Stimulated activated CD8-positive, alpha-beta memory T cell treated with anti-CD3 and anti-CD28 coated beads, Interleukin-2, amount 100 ng/mL, for 1 hour (primary cell): ENCODE measurements at regions not wholly inside any gene's neighbourhood (a gene's known extent, or its start where the extent isn't known, plus 50 kb on each side); places are given as distances from the start of the nearest gene placed in this dataset.

Experiments
- DNase-seq, 2 donors: peaks; one replicate each; pipeline ENCODE4 v3.0.0-alpha.2; 2020; ENCODE audit warnings: low read depth in 2 of 2

DNA sequence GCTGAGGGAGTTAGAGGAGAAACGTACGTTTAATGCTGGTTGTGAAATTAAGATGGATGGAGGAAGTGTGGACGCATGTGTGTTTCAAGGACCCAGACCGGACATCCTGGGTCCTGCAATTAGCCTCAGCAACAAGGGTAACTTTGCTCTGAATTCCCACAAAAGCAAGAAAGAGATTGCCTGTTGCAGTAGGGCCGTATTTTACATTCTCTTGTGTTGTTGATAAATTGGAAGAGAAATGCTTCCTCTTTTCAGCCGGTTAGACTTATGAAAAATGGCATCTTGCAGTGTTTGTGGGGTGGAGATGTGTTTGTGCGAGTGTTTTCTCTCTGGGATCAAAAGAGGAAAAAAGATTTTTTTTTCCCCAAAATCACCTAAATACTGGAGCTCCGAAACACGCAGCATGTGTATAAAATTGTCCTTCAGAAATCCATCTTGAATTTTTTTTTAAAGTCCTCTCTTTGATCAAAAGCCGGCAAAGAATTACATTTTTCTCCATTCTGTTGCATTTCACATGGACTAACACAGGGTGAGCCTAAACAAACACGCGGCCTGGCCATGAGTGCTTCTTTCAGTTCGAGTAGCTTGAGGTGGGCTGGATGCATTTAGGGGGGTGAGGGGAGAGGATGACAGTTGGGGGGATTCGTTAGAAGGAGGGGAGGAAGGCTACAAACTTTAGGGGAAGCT is 251.6 kb downstream of the C16orf95 start:
- no peak for DNase-seq

DNA sequence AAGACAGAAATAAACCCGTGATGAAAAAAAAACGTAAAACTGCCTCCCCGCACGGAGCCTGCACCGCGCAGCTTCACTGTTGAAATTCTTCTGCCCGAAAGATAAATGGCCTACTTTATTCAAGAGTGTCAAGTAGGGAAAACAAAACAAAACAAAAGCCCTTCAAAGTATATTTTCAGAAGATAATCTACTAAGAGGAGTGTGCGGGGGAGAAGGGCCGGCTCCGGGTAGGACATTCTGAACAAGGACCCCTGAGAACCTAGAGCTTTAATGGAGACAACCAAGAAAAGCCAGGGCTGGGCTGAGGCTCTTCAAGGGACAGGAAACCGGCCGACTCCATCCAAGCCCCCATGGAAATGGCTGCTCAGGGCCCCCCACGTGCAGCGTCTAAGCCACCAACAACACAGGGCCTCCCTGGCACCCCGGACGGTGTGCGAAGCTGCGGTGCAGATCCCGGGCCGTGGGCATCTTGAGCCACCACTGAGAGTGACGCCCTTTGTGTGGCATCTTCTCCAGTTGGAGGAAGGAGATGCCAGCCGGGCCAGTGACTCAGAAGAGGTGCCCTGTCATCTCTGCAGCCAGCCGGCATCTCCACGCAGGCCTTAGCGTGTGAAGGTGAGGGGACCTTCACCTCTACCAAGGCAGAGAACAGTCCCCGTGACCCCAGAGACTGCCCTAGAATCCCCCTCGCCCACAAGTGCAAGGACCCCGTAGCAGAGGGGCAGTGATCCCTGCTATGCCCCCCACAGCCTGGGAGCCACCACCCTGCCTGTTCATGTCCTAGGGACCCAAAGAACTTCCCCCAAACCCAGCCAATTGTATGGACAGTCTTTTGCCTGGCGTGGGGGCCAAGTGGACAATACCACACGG is 250.8 kb downstream of the C16orf95 start:
- no peak for DNase-seq

DNA sequence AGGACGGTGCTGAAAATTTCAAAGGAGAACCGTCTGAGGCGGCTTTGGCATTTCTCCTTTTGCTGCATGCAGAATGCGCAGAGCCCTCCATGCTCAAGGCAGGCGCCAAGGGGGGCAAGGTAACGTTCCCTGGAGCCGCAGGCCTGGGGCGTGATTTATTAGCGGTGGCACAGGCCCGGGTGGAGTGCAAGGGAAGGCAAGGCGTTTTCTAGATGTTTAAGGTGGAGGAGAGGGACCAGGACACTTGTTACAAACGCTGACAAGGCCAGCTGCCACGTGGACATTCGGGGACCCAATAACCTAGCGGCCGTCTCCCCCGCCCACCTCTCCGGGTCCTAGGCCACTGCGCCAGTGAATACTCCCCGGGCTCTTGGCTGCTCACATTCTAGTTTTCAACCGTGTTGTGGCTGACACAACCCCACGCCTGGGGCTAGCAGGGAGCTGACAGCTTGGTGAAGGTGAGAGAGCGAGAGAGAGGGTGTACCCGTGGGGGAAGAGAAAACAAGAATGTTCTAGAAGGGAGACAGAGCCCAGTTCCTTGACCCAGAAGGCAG is 250.1 kb downstream of the C16orf95 start:
- no peak for DNase-seq

DNA sequence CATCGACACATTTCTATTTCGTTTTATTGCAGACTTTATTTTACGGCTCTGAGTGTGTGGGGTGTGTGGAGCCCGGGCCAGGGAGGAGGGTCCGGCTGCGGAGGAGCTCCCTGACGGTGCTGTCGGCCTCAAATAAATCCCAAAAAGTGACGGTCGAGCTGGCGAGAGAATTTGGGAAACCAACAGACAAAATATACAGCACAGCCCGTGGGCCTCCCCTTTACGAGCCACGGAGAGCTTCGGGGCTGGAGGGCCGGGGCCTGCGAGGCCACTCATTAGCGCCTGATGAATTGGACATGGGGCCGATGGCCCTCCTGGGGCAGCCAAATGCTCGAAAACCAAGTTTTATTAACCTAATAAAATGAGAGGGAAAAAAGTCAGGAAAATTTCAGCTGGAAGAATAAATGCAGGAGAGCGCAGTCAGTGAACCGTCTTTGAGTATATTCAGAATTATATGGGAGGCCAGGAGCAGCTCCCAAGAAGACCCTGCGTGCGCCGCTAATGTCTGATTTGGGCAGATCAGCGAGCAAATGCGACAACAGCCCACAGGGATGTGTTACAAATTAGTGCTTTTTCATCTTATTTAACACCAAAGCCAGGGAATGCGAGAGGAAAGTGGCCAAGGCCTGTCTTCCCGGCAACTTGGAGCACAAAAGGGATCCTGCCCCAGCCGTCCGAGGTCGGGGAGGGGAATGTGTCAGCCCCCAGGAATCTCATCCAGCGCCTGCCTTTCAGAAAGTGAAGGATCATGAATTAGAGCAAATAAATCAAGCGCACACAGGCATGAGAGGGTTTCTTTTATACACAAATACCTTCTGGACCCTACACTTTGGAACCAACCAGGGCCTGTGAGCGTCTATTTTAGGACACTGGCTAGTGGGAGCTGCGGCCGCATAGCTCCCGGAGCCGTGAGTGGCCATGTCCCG is 249.1 kb downstream of the C16orf95 start:
- no peak for DNase-seq

DNA sequence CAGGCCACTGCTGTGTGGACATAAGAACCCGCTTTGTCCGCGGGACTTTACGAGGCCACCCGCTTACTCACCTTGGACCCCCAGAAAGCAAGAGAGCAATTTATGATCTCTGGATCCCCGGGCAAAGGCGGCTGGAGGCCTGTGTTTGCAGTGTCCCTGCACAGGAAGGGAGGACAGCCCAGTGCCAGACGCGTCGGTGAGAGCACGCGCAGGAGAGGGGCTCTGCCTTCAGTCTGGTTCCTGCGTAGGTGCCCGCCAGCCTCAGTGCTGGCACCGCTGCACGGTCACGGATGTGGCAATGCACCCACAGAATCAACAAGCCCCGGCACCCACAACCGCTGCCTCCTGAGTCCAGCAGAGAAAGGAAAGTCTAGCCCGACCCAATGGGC is 248.4 kb downstream of the C16orf95 start:
- no peak for DNase-seq

DNA sequence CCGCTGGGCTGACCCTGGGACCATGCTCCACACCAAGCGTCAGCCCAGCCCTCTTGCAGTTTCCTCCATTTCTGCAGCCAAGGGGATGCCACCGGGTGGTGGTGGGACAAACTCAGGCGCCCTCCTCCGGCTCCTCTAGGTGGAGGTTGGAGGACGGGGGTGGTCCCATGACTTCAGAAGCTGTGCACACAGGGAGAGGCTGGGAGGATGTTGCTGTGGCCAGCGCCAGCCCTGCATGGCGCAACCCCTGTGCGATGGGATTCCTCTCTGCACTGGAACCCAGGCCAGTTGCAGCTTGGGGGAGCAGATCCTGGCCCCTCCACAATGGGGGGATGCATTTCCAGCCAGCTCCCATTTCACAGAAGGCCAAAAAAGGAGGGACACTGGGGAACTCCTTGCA is 246.5 kb downstream of the C16orf95 start:
- no peak for DNase-seq

- DNase-seq = no peak
Measured at GRCh38 chr16:87072101-87072500, 245.1 kb downstream of the C16orf95 start.

- DNase-seq = no peak
Measured at GRCh38 chr16:87074641-87075318, 242.4 kb downstream of the C16orf95 start.

DNA sequence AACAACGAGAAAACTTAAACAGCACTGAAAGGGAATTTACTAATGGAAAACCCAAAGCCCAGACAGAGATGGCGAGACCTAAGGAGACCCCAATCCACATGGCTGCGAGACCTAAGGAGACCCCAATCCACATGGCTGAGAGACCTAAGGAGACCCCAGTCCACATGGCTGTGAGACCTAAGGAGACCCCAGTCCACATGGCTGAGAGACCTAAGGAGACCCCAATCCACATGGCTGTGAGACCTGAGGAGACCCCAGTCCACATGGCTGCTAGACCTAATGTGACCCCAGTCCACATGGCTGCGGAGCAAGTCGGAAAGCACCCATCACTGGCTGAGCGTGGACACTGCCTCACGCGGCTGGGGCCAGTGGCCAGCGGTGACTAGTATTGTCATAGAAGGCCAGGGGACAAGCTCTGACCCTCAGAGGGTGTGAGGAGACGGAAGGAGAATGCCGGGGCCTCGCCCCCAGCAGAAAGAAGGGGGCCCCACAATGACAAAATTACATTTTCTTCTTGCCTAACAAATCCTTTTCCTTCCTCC is 241.8 kb downstream of the C16orf95 start:
- DNase-seq = no peak

DNA sequence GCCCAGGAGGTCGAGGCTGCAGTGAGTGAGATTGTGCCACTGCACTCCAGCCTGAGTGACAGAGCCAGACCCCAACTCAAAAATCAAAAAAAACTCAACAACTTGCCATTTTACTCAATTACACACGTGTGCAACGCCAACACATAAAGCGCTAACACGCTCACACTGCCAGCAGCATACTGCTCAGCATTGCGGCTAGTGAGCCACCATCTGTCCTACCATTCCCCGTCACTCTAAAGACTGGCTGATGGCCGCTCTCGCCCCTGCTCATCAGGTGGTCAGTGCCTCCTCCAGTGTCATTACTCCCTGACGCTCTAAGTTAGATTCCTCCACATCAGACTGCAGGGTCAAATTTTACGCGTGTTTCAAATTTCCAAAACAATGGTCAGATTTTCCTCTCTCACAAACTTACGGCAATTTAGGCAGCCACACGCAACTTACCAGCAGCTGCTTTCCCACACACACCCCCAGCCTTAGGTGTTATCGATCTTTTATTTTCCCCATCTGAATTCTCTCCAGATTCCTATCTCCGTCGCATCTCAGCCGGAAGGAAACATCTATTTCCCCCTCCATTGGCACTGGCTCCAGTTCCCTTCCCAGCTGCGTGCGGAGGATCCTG is 240.8 kb downstream of the C16orf95 start:
- no peak for DNase-seq

DNA sequence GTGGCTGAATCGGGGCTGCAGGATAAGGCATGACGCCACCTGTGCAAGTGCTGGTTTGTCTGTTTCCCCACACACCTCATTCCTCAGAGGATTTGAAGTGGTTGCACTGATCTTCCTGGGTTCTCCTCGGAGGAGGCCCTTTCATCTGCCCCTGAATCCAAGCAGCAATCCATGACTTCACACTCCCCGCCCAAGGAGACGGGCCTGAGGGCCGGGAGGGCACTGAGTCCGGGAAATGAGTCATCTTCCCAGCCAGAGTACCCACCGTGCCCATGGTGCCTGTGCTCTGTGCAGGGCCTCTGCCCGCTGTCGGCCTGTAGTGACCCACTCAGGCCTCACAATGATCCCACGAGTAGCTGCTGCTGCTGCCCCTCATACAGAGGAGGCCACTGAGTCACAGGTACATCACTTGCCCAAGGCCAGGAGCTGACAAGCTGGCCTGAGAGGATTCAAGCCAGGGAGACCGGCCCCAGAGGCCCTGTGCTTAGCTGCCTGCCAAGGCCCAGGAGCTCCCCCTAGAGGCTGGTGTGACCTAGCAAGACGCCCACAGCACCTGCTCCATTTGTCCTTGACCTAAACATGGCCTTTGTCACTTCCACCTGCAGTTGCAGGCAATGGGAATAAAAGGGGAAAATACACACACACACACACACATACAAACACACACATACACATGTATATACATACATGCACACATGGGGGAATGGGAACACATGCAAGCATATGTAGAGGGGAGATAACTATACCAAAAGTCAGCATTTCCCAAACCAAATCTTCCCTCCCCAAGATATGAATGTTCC is 240.0 kb downstream of the C16orf95 start:
- no peak for DNase-seq

DNA sequence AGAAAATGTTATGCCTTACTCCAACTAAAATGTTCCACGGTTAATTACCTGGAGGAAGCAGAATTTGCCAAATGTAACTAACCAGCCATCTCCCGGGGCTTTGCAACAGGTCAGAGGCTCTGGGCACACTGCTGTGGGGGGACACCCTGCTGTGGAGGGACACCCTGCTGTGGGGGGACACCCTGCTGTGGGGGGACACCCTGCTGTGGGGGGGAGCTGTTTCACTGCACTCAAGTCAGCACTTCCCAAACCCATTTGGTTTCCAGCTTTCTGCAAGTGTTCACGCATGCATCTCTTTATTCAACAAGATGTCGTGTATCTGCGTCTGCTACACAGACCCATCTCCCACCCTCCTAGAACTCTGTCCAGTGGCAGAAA is 239.5 kb downstream of the C16orf95 start:
- DNase-seq = no peak

DNA sequence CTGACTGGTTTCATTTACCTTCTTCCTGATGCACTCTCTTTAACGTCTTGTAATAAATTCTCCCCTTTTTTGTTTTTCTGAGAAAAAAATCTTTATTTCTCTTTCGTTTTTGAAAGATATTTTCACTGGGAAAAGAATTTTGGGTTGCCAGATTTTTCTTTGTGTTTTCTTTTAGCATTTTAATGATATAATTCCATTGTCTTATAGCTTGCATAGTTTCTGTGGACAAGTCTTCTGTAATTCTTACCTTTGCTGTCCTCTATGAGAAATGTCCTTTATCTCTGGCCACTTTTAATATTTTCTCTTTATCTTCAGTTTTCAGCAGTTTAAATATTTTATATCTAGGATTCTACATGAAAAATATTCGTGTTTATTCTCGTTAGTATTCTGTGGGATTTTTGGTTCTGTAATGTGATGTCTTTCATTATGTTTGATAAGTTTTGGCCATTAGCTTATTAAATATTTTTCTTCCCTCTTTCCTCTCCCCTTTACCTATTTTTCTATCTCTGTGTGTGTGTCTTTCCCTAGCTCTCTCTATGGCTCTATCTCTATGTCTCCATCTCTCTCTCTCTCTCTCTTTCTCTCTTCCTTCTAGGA is 236.5 kb downstream of the C16orf95 start:
- DNase-seq = no peak

GRCh38 chr16:87085441-87085840 is 231.8 kb downstream of the C16orf95 start:
- DNase-seq = no peak

DNA sequence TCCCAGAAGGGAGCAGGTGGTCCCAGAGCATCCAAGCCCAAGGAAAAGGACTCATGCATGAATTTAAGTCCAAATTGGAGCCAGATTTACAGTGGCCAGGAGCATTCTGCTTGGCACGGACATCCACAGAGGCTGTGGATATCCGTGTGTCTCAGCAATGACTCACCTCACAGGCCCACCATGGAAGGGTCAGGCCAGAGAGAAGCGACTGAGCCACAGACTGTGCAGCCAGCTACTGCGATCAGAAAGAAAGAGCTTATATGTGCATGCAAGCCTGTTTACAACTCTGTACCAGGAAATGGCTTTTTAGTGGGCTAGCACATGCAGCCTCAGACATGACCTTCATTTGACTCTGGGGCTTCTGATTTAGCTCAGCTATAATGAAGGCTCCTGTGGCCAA is 231.0 kb downstream of the C16orf95 start:
- DNase-seq = no peak

DNA sequence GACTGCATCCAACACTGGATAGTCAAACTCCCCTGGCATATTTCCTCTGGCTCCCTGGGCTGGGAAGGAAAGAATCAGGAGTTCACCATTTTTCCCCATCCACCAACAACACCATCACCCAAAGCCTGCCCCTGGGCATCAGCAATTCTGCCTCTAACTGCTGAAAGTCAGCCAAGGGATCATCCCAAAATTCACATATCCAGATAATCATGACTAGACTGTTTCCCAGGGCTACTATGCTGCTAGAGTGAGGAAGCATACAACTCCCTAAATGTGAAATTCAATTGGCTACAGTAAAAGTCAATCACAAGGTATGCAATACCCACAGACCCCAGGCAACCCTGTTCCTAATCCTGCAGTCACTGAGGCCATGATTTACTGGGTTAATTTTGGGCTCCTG is 230.6 kb downstream of the C16orf95 start:
- DNase-seq = no peak

- DNase-seq = no peak
Measured at GRCh38 chr16:87092958-87093357, 224.2 kb downstream of the C16orf95 start.

GRCh38 chr16:87093804-87094555 is 223.2 kb downstream of the C16orf95 start:
- no peak for DNase-seq

DNA sequence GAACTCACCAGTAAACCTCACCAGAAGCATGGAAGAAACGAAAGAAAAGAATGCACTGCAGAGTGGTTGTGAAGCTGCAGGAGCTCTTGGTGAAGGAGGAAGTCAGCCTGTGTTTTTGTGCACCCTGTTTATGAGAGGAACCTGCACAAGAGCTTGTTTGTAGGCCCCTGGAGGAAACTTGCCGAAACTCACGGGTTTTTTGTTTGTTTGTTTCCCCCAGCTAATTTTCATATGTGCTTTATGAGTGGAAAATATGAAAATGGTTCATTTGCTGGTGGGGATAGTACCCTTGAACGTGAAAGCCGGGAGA is 222.7 kb downstream of the C16orf95 start:
- DNase-seq = no peak
